ENCODE measurements at regions not wholly inside any gene's neighbourhood (a gene's known extent, or its start where the extent isn't known, plus 50 kb on each side); places are given as distances from the start of the nearest gene placed in this dataset.

GRCh38 chr2:155363349-155363888 is 664.9 kb downstream of the KCNJ3 start:
- TF ChIP-seq CTCF (IDR thresholded peaks at IDR 0.05; ENCODE audit: extremely low read depth, missing control alignments) = no peak
- DNase-seq (ENCODE audit: low spot score) = no peak

- TF ChIP-seq CTCF (IDR thresholded peaks at IDR 0.05; ENCODE audit: extremely low read depth, missing control alignments) = no peak
- DNase-seq (ENCODE audit: low spot score) = no peak
Measured at GRCh38 chr2:155357172-155357571, 658.7 kb downstream of the KCNJ3 start.

GRCh38 chr2:155356250-155356649 is 657.8 kb downstream of the KCNJ3 start:
- no peak for TF ChIP-seq CTCF (IDR thresholded peaks at IDR 0.05; ENCODE audit: extremely low read depth, missing control alignments)
- DNase-seq (ENCODE audit: low spot score) = no peak

- DNase-seq (ENCODE audit: low spot score) = no peak
- TF ChIP-seq CTCF (IDR thresholded peaks at IDR 0.05; ENCODE audit: extremely low read depth, missing control alignments) = no peak
Measured at GRCh38 chr2:155350783-155351580, 652.5 kb downstream of the KCNJ3 start.

GRCh38 chr2:155332016-155332415 is 633.5 kb downstream of the KCNJ3 start:
- DNase-seq (ENCODE audit: low spot score) = no peak
- TF ChIP-seq CTCF (IDR thresholded peaks at IDR 0.05; ENCODE audit: extremely low read depth, missing control alignments) = no peak

- no peak for TF ChIP-seq CTCF (IDR thresholded peaks at IDR 0.05; ENCODE audit: extremely low read depth, missing control alignments)
Measured at GRCh38 chr2:155320236-155320635, 621.7 kb downstream of the KCNJ3 start.

GRCh38 chr2:155318710-155319109 is 620.2 kb downstream of the KCNJ3 start:
- TF ChIP-seq CTCF (IDR thresholded peaks at IDR 0.05; ENCODE audit: extremely low read depth, missing control alignments) = no peak
- DNase-seq (ENCODE audit: low spot score) = no peak

More at GRCh38 chr2:155320236-155320635, 621.7 kb downstream of the KCNJ3 start:
- no peak for DNase-seq (ENCODE audit: low spot score)

All from GM20000 (cell line).